ENCODE measurements at regions not wholly inside any gene's neighbourhood (a gene's known extent, or its start where the extent isn't known, plus 50 kb on each side); places are given as distances from the start of the nearest gene placed in this dataset.

DNA sequence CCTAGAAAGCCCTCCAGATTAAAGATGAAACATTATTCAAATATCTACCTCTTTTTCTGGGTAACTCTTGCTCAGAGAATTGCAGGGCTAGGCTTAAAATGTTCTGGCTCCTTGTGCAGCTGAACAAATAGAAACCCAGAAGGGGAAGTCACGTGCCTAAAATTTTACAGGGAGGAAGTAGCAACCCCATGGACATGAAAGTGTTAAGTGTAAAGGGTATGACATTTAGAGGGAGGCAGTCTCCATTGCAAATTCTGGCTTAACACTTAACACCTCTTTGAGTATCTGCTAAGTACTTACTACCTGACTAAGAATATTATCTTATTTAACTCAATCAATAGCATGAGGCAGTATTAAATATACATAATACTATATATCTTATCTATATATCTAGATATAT, 376.1 kb upstream of the ERCC4 start:
- no peak for DNase-seq (ENCODE audit: low spot score)
- Mint-ChIP-seq H3K27me3 (ENCODE audit: low read depth) (no peaks in the 10 kb centered on the region), H3K9me3 (peaks cover 19% of the 10 kb centered on the region), H3K4me1 (ENCODE audit: low read depth) (no peaks in the 10 kb centered on the region), H3K36me3 (ENCODE audit: low read depth) (no peaks in the 10 kb centered on the region), H3K27ac (no peak overlapping the region), H3K4me3 (no peak overlapping the region)

DNA sequence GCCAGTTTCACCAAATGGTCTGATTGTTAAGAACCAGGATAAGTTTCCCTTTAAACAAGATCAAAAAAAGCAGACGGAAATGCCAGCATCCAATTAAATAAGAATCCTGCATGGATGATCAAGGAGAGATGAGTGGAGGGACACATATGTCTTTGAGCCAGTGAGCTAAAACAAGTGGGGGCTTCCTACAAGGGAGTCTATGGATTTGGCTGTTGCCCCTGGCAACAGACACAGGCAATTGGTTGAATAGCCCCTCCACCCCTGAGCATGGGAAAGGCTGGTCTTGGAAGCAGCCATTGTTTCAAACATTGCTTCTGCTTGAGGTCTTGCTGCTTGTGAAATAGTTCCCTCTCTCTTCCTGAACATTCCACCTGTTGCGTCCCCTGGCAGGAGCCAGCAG, 374.7 kb upstream of the ERCC4 start:
- Mint-ChIP-seq H3K4me3 (no peak overlapping the region), H3K36me3 (ENCODE audit: low read depth) (no peaks in the 10 kb centered on the region)

DNA sequence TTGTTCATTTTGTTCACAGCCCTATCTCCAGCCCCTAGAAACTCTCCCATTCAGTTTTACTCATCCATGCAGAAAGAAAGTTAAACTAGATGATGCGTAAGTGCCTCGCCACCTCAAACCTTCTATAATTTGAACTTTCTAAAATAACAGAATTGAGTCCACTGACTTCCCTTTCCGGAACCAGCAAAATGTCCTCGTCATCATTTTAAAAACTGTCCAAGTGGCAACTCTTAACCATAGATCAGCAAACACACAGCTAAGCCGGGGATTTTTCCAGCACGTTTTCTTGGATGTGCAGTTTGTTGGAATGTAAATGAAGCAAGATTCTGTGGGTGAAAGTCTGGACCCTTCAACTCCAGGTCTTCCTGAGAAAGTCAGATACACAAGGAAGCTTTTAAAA, 369.7 kb upstream of the ERCC4 start:
- Mint-ChIP-seq H3K9me3 (peaks cover 16% of the 10 kb centered on the region), H3K27me3 (ENCODE audit: low read depth) (no peaks in the 10 kb centered on the region), H3K36me3 (ENCODE audit: low read depth) (no peaks in the 10 kb centered on the region), H3K4me3 (no peak overlapping the region), H3K4me1 (ENCODE audit: low read depth) (no peaks in the 10 kb centered on the region), H3K27ac (no peak overlapping the region)
- no peak for DNase-seq (ENCODE audit: low spot score)

More for the DNA sequence above, 374.7 kb upstream of the ERCC4 start:
- DNase-seq (ENCODE audit: low spot score), result no peak
- Mint-ChIP-seq H3K9me3 (peaks cover 11% of the 10 kb centered on the region), H3K27ac (no peak overlapping the region), H3K4me1 (ENCODE audit: low read depth) (no peaks in the 10 kb centered on the region), H3K27me3 (ENCODE audit: low read depth) (no peaks in the 10 kb centered on the region)

DNA sequence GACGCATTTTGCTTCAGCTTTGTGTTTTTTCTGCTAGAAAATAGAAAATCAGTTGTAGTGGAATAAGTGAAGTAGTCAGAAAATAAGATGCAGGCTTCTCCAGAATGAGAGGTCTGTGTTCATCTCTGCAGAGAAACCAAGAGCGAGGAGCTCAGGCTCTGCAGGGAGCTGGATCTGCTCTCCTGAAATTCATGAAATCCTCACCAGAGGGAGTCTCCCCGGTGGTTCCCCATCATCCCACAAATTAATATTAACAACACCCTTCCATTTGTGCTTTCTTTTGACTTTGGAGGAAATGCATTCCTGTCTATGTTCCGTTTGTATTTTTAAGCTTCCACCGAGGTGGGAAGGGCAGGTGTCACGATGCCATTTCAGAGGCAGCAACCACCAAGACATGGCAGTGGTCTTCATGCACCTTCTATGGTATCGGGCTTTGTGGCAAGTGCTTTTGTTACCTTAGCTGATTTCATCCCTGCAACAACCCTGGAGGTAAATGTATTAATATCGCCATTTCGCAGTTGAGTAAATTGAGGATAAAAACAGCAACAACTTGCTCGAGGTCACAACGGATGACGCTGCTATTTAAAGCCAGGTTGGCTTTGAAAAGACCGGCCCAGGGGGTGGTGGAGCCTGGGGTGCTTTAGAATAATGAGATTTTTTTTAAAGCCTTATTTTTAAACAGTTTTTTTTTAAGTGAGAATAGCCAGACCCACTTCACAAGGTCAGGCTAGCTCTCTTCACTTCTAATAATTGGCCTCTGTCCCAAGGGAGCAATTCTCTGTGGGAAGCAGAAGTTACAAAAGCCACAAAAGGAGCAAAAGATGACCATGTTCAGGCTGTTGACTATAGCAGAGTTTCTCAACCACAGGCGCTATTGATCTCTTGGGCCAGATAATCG, 367.6 kb upstream of the ERCC4 start:
- H3K4me1 Mint-ChIP-seq (ENCODE audit: low read depth), result no peaks in the 10 kb centered on the region
- H3K27ac Mint-ChIP-seq, result no peak overlapping the region
- H3K9me3 Mint-ChIP-seq, result peaks cover 17% of the 10 kb centered on the region
- no peaks in the 10 kb centered on the region for H3K36me3 Mint-ChIP-seq (ENCODE audit: low read depth)
- no peak overlapping the region for H3K4me3 Mint-ChIP-seq
- DNase-seq (ENCODE audit: low spot score), result no peak
- no peaks in the 10 kb centered on the region for H3K27me3 Mint-ChIP-seq (ENCODE audit: low read depth)

DNA sequence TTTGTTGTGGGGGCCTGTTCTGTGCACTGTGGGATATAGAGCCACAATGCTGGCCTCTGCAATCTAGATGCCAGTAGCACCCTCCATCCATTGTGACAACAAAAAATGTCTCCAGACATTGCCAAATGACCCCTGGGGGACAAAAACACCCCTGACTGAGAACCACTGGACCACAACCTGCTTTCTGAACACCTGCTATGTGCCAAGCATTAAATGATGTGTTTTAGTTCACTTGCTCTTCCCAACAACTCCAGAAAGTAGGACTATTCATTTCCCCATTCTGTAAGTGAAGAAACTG, 367.0 kb upstream of the ERCC4 start:
- no peak for DNase-seq (ENCODE audit: low spot score)
- Mint-ChIP-seq H3K27ac (no peak overlapping the region), H3K9me3 (peaks cover 17% of the 10 kb centered on the region), H3K4me1 (ENCODE audit: low read depth) (no peaks in the 10 kb centered on the region), H3K27me3 (ENCODE audit: low read depth) (no peaks in the 10 kb centered on the region), H3K4me3 (no peak overlapping the region), H3K36me3 (ENCODE audit: low read depth) (no peaks in the 10 kb centered on the region)

DNA sequence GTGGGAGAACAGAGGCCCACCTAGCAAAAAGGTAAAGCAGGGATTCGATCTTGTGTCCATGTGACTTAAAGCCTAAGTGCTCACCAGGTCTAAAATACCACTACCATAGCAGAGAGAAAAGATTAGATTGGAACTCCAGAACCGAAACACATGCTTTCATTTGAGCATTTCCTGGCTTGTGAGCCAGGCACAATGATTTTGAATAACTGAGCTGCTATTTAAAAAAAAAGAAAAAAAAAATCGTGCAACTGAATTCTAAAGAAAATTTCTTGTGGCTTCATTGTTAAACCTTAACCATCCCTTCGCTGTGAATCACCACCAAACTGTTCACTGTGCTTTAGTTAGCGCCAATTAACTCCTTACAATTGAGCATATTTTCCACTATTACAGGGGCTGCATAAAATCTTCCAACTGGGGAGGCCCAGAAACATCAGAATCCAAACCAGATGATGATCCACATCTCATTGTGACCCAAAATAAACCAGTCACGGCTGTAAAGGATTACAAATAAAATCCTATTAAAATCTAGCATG, 366.4 kb upstream of the ERCC4 start:
- no peak overlapping the region for H3K27ac Mint-ChIP-seq
- H3K4me1 Mint-ChIP-seq (ENCODE audit: low read depth), result no peaks in the 10 kb centered on the region
- no peak overlapping the region for H3K4me3 Mint-ChIP-seq
- no peak for DNase-seq (ENCODE audit: low spot score)
- no peaks in the 10 kb centered on the region for H3K36me3 Mint-ChIP-seq (ENCODE audit: low read depth)
- H3K27me3 Mint-ChIP-seq (ENCODE audit: low read depth), result no peaks in the 10 kb centered on the region
- H3K9me3 Mint-ChIP-seq, result peaks cover 17% of the 10 kb centered on the region

DNA sequence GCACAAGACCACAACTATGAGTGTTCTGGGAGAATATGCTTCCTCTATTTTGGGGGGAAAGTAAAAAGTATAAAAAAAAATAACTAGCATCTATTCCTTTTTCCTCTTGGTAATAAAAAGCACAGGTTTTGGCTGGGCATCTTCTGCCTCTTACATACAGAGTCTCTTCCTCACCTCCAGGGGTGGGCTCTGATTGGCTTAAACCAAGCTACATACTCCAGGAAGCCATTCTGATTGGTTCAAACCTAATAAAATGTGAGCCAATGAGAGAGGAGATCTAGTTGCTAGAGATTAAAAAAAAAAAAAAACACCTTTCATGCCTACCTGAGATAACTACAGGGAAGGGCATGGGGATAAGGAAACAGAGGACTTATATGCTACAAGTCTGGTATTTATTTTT, 365.9 kb upstream of the ERCC4 start:
- H3K4me1 Mint-ChIP-seq (ENCODE audit: low read depth), result no peaks in the 10 kb centered on the region
- peaks cover 17% of the 10 kb centered on the region for H3K9me3 Mint-ChIP-seq
- DNase-seq (ENCODE audit: low spot score), result no peak
- no peak overlapping the region for H3K4me3 Mint-ChIP-seq
- no peaks in the 10 kb centered on the region for H3K27me3 Mint-ChIP-seq (ENCODE audit: low read depth)
- no peak overlapping the region for H3K27ac Mint-ChIP-seq
- no peaks in the 10 kb centered on the region for H3K36me3 Mint-ChIP-seq (ENCODE audit: low read depth)

DNA sequence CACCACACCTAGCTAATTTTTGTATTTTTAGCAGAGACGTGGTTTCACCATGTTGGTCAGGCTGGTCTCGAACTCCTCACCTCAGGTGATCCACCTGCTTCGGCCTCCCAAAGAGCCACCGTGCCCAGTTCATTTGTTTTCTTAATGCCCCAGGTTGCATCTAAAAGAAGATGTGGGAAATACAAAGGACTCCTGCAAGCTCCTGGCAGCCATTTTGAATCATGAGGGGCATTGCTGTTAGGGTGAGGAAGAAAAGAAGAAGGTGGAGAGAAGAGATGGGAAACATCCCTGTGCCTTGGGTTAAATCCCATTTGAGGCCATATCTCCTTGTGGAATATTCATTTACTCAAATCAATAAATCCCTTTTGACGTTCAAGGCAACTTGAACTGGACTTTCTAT, 365.3 kb upstream of the ERCC4 start:
- no peaks in the 10 kb centered on the region for H3K36me3 Mint-ChIP-seq (ENCODE audit: low read depth)
- no peaks in the 10 kb centered on the region for H3K27me3 Mint-ChIP-seq (ENCODE audit: low read depth)
- DNase-seq (ENCODE audit: low spot score), result no peak
- no peak overlapping the region for H3K4me3 Mint-ChIP-seq
- H3K9me3 Mint-ChIP-seq, result peaks cover 18% of the 10 kb centered on the region
- H3K27ac Mint-ChIP-seq, result no peak overlapping the region
- no peaks in the 10 kb centered on the region for H3K4me1 Mint-ChIP-seq (ENCODE audit: low read depth)

DNA sequence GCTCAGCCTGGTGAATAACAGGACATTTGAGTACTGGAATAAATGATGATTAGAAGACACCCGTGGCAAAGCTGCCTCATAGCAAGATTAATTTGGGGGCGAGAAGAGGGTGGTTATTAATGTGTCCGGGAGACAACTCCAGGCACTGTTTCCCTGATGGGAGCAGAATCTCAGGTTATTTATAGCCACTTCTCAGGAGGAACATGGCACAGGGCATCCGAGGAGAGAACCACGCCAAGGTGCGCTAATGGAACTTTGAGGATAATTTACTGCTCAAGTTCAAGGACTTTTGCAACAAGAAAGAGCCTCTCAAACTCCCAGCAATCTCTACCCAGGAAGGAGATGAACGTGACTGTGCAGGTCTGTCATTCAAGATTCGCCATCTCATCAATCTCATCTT, 362.5 kb upstream of the ERCC4 start:
- Mint-ChIP-seq H3K36me3 (ENCODE audit: low read depth) (no peaks in the 10 kb centered on the region), H3K27ac (no peak overlapping the region), H3K4me3 (no peak overlapping the region), H3K4me1 (ENCODE audit: low read depth) (no peaks in the 10 kb centered on the region), H3K9me3 (peaks cover 26% of the 10 kb centered on the region), H3K27me3 (ENCODE audit: low read depth) (no peaks in the 10 kb centered on the region)
- DNase-seq (ENCODE audit: low spot score), result no peak

DNA sequence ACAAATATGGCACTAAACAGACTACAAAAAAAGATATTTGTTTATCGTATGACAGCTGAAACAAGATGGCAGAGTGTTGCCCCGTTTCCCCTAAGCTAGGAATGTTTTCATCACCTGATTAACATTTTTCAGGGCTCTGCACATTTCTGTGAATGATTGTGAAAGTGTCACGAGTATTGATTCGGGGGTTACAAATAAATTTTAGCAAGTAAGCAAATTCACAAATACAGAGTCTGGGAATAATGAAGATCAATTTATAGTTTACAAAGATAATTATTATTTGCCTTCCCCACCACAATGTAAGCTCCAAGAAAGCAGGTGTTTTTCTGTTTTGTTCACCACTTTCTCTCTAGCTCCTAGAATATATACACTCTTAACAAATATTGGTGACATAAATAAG, 361.2 kb upstream of the ERCC4 start:
- no peaks in the 10 kb centered on the region for H3K27me3 Mint-ChIP-seq (ENCODE audit: low read depth)
- no peaks in the 10 kb centered on the region for H3K4me1 Mint-ChIP-seq (ENCODE audit: low read depth)
- no peak overlapping the region for H3K27ac Mint-ChIP-seq
- no peak for DNase-seq (ENCODE audit: low spot score)
- H3K4me3 Mint-ChIP-seq, result no peak overlapping the region
- peaks cover 24% of the 10 kb centered on the region for H3K9me3 Mint-ChIP-seq
- H3K36me3 Mint-ChIP-seq (ENCODE audit: low read depth), result no peaks in the 10 kb centered on the region

DNA sequence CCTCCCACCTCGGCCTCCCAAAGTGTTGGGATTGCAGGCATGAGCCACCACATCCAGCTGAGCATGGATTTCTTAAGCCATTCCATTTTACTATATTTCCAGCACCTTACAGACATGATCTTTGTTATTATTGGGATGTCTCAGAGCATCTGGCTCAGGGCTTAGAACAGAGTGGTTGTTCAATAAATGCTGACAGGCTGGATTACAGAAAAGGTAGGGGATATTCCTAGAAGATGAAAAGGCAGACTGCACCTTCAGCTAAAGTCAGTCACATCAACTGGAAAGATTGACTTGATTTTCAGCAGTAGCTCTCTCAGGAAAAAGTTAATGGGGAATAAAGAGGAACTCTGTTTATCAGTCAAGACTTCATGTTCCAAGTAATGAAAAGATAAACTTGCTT, 360.3 kb upstream of the ERCC4 start:
- Mint-ChIP-seq H3K27me3 (ENCODE audit: low read depth) (no peaks in the 10 kb centered on the region), H3K9me3 (peaks cover 31% of the 10 kb centered on the region), H3K4me1 (ENCODE audit: low read depth) (no peaks in the 10 kb centered on the region), H3K27ac (no peak overlapping the region), H3K36me3 (ENCODE audit: low read depth) (no peaks in the 10 kb centered on the region), H3K4me3 (no peak overlapping the region)
- DNase-seq (ENCODE audit: low spot score), result no peak

DNA sequence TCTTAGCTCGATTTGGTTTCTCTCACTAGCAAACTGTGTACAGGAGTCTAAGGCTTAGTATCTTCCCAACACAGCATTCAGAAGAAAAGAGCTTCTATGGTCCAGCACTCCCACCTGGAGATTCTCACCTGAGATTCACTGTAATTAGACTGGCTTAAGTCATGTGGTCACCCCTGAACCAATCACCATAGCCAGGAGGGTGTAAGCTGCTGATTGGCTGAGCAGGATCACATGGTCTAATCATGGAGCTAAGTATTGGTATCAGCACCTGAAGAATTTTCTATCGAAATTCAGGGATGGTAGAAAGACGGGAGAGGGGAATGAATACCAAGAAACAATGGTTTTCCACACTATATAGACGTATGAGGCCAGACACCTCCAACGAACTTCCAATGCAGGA, 359.8 kb upstream of the ERCC4 start:
- H3K4me3 Mint-ChIP-seq, result no peak overlapping the region
- no peaks in the 10 kb centered on the region for H3K36me3 Mint-ChIP-seq (ENCODE audit: low read depth)
- H3K9me3 Mint-ChIP-seq, result peaks cover 32% of the 10 kb centered on the region
- no peak overlapping the region for H3K27ac Mint-ChIP-seq
- no peaks in the 10 kb centered on the region for H3K27me3 Mint-ChIP-seq (ENCODE audit: low read depth)
- H3K4me1 Mint-ChIP-seq (ENCODE audit: low read depth), result no peaks in the 10 kb centered on the region
- DNase-seq (ENCODE audit: low spot score), result no peak

DNA sequence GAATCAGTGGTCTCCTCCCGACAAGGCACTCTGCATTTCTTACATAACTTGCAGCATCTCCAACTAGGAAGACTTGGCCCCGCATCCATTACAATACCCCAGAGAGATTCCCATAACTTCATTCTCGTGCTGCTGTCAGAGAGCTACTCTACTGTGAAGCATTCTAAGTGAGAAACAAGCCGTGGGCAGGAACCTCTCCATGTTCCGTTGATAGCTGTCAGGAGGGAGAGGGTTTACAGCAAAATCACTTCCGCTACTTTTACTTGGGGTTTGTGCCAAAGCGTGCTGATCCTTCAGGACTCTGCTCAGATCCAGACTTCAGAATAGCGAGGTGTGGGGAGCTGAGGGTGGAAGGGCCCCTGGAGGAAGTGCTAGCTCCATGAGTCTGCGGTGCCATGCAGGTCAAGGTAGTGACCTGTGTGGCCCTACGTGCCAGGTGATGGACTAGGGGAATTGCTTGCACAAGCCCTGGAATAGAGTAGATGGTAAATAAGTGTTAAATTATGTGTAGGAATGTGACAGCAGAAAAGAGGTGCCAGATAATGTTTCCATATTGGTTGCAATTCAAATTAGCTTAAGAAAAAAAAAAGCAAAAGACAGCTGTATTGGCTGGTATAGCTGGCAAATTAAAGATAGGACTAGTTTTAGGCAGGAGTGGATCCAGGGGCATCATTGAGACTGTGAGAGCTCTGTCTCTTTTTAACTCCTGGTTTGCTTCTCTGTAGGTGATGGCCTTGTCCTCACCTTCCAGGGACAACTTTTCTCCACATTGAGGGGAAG, 358.5 kb upstream of the ERCC4 start:
- no peaks in the 10 kb centered on the region for H3K4me1 Mint-ChIP-seq (ENCODE audit: low read depth)

DNA sequence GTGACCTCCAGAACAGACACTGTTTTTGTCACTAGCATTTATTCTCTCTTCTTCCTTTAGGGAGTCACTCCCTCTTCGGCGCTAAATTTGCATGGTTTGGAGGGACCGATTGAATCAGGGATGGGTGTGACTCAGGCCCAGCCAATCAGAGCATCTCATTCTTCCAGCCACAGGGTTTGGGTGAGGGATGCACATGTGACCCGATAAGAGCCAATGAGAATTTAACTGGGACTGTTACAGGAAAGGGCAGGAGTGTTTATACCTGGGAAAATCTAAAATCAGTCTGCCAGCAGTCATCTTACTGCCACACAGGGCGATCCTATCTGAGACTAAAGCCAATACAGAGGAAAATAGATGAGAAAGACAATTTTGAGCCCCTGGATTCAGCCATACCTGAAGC, 351.2 kb upstream of the ERCC4 start:
- Mint-ChIP-seq H3K27me3 (ENCODE audit: low read depth) (no peaks in the 10 kb centered on the region), H3K27ac (no peak overlapping the region), H3K9me3 (peaks cover 17% of the 10 kb centered on the region), H3K36me3 (ENCODE audit: low read depth) (no peaks in the 10 kb centered on the region), H3K4me1 (ENCODE audit: low read depth) (no peaks in the 10 kb centered on the region), H3K4me3 (no peak overlapping the region)
- no peak for DNase-seq (ENCODE audit: low spot score)

More for the DNA sequence above, 358.5 kb upstream of the ERCC4 start:
- Mint-ChIP-seq H3K27ac (no peak overlapping the region), H3K27me3 (ENCODE audit: low read depth) (no peaks in the 10 kb centered on the region), H3K4me3 (no peak overlapping the region), H3K9me3 (peaks cover 30% of the 10 kb centered on the region), H3K36me3 (ENCODE audit: low read depth) (no peaks in the 10 kb centered on the region)
- DNase-seq (ENCODE audit: low spot score), result no peak

Measured in T-helper 2 cell treated with Interferon-gamma antibody and Interleukin-4, amounts not matched to agents 5 μg/mL and 100 μg/mL, for 36 hours (primary cell).